Retinal pigment epithelial cell (primary cell): ENCODE measurements at regions not wholly inside any gene's neighbourhood (a gene's known extent, or its start where the extent isn't known, plus 50 kb on each side); places are given as distances from the start of the nearest gene placed in this dataset.

Experiments
- DNase-seq: peaks from one replicate; pipeline ENCODE4 v3.0.0-alpha.2; 2010; ENCODE audit warnings: low read depth
- H3K4me3 ChIP-seq: 2 replicates; pipeline ENCODE4 v1.5.1; 2011; ENCODE audit warnings: mild to moderate bottlenecking, low read length, control low read depth, moderate library complexity
- TF ChIP-seq, protein P1 (sequence below): conservative IDR thresholded peaks from 2 replicates; pipeline ENCODE4 v1.5.1; 2011; ENCODE audit warnings: low read depth, low read length, control low read depth, inconsistent platforms

DNA sequence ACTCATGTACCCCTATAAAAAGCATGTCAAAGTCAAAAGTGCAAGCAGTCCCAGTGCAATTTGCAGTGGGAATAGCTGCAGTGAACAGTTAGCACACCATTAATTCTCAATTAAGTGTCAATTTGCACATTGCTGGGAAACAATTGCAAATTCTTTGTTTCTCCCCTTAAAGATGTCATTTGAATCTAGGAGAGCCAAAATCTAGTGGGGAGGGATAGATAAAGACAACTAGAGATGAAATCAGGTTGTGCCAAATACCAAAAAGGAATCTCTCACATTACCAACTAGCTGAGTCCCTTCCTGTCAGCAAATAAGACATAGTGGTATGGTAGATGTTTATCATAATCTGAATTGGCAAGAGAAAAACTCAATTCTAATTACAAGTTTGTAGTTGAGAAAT, 330.7 kb downstream of the NUF2 start:
- TF ChIP-seq, protein P1, sequence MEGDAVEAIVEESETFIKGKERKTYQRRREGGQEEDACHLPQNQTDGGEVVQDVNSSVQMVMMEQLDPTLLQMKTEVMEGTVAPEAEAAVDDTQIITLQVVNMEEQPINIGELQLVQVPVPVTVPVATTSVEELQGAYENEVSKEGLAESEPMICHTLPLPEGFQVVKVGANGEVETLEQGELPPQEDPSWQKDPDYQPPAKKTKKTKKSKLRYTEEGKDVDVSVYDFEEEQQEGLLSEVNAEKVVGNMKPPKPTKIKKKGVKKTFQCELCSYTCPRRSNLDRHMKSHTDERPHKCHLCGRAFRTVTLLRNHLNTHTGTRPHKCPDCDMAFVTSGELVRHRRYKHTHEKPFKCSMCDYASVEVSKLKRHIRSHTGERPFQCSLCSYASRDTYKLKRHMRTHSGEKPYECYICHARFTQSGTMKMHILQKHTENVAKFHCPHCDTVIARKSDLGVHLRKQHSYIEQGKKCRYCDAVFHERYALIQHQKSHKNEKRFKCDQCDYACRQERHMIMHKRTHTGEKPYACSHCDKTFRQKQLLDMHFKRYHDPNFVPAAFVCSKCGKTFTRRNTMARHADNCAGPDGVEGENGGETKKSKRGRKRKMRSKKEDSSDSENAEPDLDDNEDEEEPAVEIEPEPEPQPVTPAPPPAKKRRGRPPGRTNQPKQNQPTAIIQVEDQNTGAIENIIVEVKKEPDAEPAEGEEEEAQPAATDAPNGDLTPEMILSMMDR = no peak
- no peak overlapping the region for H3K4me3 ChIP-seq
- DNase-seq = no peak

DNA sequence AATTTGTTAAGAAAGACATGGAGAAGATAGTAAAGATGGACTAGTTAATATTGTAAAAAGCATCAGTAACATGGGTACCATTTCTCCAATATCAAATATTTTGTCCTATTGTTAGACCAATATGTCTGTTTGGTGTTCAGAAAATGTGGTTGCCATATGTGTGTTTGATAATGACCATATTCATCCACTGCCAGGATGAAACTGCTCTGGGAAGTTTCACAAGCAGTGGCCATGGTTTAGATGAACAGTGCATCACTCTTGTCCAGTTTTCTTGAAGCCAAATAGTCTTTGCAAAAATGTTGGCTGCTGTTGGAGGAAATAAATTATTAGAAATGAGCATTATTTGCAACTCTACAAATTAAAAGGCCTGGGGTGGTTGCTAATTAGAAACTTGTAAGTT, 333.8 kb downstream of the NUF2 start:
- DNase-seq = no peak
- TF ChIP-seq, protein P1 = no peak

DNA sequence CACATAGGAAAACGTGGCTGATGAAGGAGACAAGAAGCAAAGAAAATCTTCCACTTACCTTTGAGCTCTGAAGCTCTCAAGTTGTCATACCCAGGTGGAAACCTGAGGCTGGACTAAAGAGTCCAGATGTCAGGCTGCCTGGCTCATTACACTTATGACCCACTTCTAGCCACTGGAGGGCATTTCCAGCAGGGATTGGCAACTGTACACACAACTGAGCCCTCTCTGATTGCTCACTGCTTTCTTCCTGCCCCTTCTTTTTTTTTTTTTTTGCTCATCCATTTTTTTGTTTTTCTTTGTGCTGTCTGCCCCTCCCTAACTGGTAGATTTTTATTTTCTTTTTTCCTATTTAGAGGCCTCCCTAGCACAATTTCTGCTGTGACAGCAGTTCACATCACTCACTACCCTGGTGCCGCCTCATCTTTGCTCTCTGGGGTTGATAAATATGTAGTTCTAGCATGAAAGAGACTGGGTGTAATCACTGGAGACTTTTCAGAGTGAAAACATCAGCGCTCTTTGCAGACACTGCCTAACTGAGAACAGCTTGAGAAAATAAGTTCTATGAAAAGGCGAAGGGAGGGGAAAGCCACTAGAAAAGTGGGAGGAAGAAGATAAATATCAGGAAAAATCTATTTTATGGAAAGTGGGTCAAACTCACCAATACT, 334.5 kb downstream of the NUF2 start:
- H3K4me3 ChIP-seq = no peak overlapping the region
- no peak for DNase-seq
- TF ChIP-seq, protein P1 = no peak

More for the DNA sequence above, 333.8 kb downstream of the NUF2 start:
- no peak overlapping the region for H3K4me3 ChIP-seq

DNA sequence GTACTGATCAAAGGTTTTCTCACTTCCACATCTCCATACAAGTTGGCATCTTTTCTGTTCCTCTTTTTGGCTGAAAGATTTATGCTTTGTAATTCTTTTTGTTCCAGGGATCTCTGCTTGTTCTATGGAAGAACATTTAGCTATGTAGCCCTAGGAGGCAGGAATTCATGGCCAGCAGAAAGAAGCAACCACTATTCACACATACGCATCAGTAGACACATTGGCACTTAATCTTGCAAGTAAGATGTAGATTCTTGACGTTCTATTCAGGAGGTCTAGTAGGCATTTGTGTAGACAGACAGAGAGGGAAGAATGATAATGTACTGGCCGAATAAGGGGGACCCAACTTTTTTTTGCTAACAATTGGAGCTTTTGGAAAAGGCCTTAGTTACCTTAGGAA, 336.0 kb downstream of the NUF2 start:
- DNase-seq = no peak
- TF ChIP-seq, protein P1 = no peak
- H3K4me3 ChIP-seq = no peak overlapping the region

DNA sequence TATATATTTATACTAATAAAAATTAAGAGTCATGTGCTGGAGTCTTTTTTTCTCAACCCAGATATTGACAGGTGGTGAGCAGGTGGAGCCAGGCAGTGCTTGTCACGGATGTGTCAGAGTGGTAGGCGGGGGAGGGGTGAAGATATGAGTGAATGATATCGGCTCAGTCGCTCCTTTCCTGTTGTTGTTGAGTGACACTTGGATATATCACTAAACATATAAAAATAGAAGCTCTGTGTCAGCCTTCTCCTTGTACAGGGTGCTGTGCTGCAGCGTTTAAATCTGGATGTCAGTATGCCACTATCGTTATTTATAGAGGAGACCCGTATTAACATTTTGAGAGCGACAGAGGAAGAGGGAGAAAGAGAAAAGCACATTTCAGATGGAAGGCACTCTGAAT, 339.6 kb downstream of the NUF2 start:
- TF ChIP-seq, protein P1 = no peak
- no peak for DNase-seq
- H3K4me3 ChIP-seq = no peak overlapping the region

DNA sequence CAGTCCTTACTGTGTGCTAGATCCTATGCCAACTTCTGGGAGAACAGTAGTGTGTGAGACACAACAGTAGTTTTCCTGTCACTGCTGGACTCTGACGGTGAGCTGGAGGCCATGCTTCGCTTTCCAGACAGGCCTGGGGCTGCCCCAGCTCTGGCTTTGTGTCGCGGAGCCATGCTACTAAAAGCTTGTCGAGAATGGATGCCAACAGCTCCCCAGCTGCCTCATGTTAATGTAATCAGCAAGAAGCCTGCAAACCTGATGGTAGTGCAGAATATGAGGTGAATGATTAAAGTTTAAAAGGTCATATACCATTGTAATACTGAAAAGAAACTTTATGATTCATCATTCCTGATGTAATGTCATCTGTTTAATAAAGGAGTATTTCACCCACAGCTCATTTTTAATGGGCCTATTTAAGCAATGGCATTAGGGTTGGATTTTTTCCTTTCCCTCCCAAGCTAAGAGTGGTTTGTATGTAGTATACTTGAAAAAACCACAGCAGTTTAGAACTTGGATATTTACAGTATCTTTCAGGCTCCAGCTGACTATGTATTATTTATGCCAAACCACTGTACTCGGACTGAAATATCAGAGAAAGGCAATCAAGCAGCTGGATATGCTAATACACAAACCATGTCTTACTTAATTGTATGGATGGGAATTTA, 343.0 kb downstream of the NUF2 start:
- TF ChIP-seq, protein P1 = no peak
- no peak for DNase-seq
- H3K4me3 ChIP-seq = no peak overlapping the region

DNA sequence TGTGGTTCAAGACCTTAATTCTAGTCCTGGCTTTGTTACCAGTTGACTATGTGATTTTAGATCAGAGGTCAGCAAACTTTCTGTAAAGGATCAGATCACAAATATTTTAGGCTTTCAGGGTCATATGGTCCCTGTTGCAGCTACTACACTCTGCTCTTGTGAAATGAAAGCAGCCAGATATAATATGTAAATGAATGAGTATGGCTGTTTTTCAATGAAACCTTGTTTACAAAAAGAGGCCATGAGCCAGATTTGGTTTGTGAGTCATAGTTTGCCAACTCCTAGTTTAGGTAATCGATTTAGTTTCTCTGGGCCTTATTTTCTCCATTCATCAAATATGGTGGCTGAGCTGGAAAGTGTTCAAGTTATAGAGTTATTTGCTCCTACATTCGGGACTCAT, 346.7 kb downstream of the NUF2 start:
- no peak for DNase-seq
- H3K4me3 ChIP-seq = no peak overlapping the region
- TF ChIP-seq, protein P1 = no peak
